Trophoblast cell (in vitro differentiated cells and primary cell): ENCODE measurements at regions not wholly inside any gene's neighbourhood (a gene's known extent, or its start where the extent isn't known, plus 50 kb on each side); places are given as distances from the start of the nearest gene placed in this dataset.
"Not testable (repeated sequence)": the region's sequence is repeated elsewhere in the genome, so short reads cannot be mapped to it uniquely, and the experiment has no call there.

Experiments
- DNase-seq, 2 donors: peaks; one replicate each; pipeline ENCODE4 v3.0.0-alpha.2; 2016
- H2AFZ ChIP-seq: 2 replicates; pipeline ENCODE4 v1.6.1; 2013; ENCODE audit warnings: low read length, moderate library complexity, mild to moderate bottlenecking; ENCODE audit not compliant: insufficient read depth, poor library complexity
- H2AK5ac ChIP-seq: 2 replicates; pipeline ENCODE4 v1.6.1; 2013; ENCODE audit warnings: mild to moderate bottlenecking, low read length
- H2BK120ac ChIP-seq: 2 replicates; pipeline ENCODE4 v1.6.1; 2013; ENCODE audit warnings: low read length, mild to moderate bottlenecking, moderate library complexity; ENCODE audit not compliant: insufficient read depth, poor library complexity
- H2BK12ac ChIP-seq: 2 replicates; pipeline ENCODE4 v1.6.1; 2013; ENCODE audit warnings: mild to moderate bottlenecking, low read length, moderate library complexity
- H2BK5ac ChIP-seq: 2 replicates; pipeline ENCODE4 v1.6.1; 2013; ENCODE audit warnings: low read length, low read depth, moderate library complexity, mild to moderate bottlenecking; ENCODE audit not compliant: poor library complexity
- H3K14ac ChIP-seq: 2 replicates; pipeline ENCODE4 v1.6.1; 2013; ENCODE audit warnings: mild to moderate bottlenecking, low read length
- H3K18ac ChIP-seq: 2 replicates; pipeline ENCODE4 v1.6.1; 2013; ENCODE audit warnings: mild to moderate bottlenecking, low read length
- H3K23ac ChIP-seq: 2 replicates; pipeline ENCODE4 v1.6.1; 2013; ENCODE audit warnings: low read length
- H3K27ac ChIP-seq: 2 replicates; pipeline ENCODE4 v1.5.1; 2013; ENCODE audit warnings: low read depth, mild to moderate bottlenecking, inconsistent platforms, low read length, moderate library complexity
- H3K27me3 ChIP-seq: 2 replicates; pipeline ENCODE4 v1.6.1; 2013; ENCODE audit warnings: inconsistent platforms, mild to moderate bottlenecking, low read length, moderate library complexity; ENCODE audit not compliant: insufficient read depth
- H3K36me3 ChIP-seq, 2 experiments: 1 replicate in 1 of 2; 2 replicates in 1 of 2; pipeline ENCODE4 v1.6.1; 2013; ENCODE audit warnings: low read length in 2 of 2, mild to moderate bottlenecking in 2 of 2, moderate library complexity in 1 of 2; ENCODE audit not compliant: insufficient read depth in 2 of 2, control insufficient read depth in 1 of 2
- H3K4ac ChIP-seq: 2 replicates; pipeline ENCODE4 v1.6.1; 2013; ENCODE audit warnings: low read depth, mild to moderate bottlenecking, low read length, moderate library complexity
- H3K4me1 ChIP-seq, 2 experiments: 1 replicate in 1 of 2; 2 replicates in 1 of 2; pipeline ENCODE4 v1.6.1; 2013; ENCODE audit warnings: low read length in 2 of 2, mild to moderate bottlenecking in 2 of 2, moderate library complexity in 1 of 2; ENCODE audit not compliant: insufficient read depth in 2 of 2, control insufficient read depth in 1 of 2
- H3K4me2 ChIP-seq: 2 replicates; pipeline ENCODE4 v1.6.1; 2013; ENCODE audit warnings: inconsistent platforms, mild to moderate bottlenecking, low read length, moderate library complexity
- H3K4me3 ChIP-seq: 2 replicates; pipeline ENCODE4 v1.5.1; 2013; ENCODE audit warnings: mild to moderate bottlenecking, low read depth, low read length, inconsistent platforms
- H3K79me1 ChIP-seq: one replicate; pipeline ENCODE4 v1.6.1; 2013; ENCODE audit warnings: low read length
- H3K79me2 ChIP-seq: 2 replicates; pipeline ENCODE4 v1.6.1; 2013; ENCODE audit warnings: low read length, mild to moderate bottlenecking; ENCODE audit not compliant: control insufficient read depth, insufficient read depth, poor library complexity
- H3K9ac ChIP-seq: 2 replicates; pipeline ENCODE4 v1.6.1; 2013; ENCODE audit warnings: mild to moderate bottlenecking, low read length
- H3K9me3 ChIP-seq: 2 replicates; pipeline ENCODE4 v1.6.1; 2013; ENCODE audit warnings: low read depth, mild to moderate bottlenecking, control low read depth, inconsistent platforms, low read length; ENCODE audit not compliant: insufficient read depth
- H4K12ac ChIP-seq: 2 replicates; pipeline ENCODE4 v1.6.1; 2013; ENCODE audit warnings: low read depth, mild to moderate bottlenecking, low read length, moderate library complexity
- H4K8ac ChIP-seq: 2 replicates; pipeline ENCODE4 v1.6.1; 2013; ENCODE audit warnings: low read depth, mild to moderate bottlenecking, low read length, moderate library complexity
- H4K91ac ChIP-seq: one replicate; pipeline ENCODE4 v1.6.1; 2013; ENCODE audit warnings: low read depth, mild to moderate bottlenecking, low read length, moderate library complexity
- whole genome bisulfite sequencing: extraction: QIAGEN DNeasy Blood & Tissue Kit; methylation state at CpG from one replicate; pipeline ENCODE4 v1.1.7; 2013; ENCODE audit warnings: missing lambda C conversion rate; ENCODE audit not compliant: insufficient read length, insufficient coverage; ENCODE audit errors: extremely low coverage; 5-methylcytosine and 5-hydroxymethylcytosine counted together

DNA sequence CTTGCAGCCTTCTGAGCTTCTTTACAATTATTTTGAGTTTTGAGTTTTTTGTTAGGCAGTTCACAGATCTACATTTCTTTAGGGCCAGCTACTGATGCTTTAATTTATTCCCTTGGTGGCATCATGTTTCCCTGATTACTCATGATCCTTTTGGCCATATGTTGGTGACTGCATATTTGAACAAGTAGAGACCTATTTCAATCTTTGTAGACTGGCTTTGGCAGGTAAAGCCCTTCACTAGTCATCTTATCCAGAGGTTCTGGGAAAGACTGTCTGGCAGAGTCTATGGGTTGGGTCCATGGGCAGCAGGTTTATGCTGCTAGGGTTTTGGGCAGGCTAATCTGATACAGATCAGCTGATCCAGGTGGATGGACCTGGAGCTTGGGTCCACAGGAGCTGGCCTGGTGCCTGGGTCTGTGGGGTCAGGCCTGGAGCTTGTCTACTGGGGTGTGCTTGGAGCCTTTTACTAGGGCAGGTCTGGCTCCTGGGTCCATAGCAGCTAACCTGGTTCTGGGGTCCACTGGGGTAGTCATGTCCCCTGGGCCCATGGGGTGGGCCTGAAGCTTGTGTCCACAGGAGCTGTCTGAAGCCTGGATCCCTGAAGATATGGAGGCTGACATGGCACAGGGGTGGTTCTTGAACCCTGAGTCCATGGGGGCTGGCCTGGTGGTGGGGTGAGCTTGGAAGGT, 72.7 kb downstream of the GPR85 start:
- Histone ChIP-seq H2AFZ (no peak overlapping the region), H2BK120ac (peak overlapping the region; percentile 43), H3K14ac (no peak overlapping the region), H3K4me2 (no peak overlapping the region), H3K36me3 (no peaks in the 10 kb centered on the region), H4K12ac (no peak overlapping the region), H2BK5ac (peak overlapping the region; percentile 49), H2AK5ac (peak overlapping the region; percentile 97), H3K18ac (no peak overlapping the region), H3K27me3 (no peaks in the 10 kb centered on the region), H4K91ac (peak overlapping the region; percentile 37), H3K9ac (no peak overlapping the region), H3K23ac (no peak overlapping the region), H3K27ac (no peak overlapping the region), H3K9me3 (no peaks in the 10 kb centered on the region), H3K4me1 (no peaks in the 10 kb centered on the region), H3K4ac (peak overlapping the region; percentile 46), H3K4me3 (no peak overlapping the region), H3K79me2 (no peaks in the 10 kb centered on the region), H2BK12ac (peak overlapping the region; percentile 92), H4K8ac (no peak overlapping the region), H3K79me1 (no peaks in the 10 kb centered on the region)
- DNase-seq, result no peak

GRCh38 chr7:113012862-113013261, 73.8 kb downstream of the GPR85 start:
- H2AK5ac ChIP-seq, H4K8ac ChIP-seq, H2BK120ac ChIP-seq, H2AFZ ChIP-seq, H3K79me1 ChIP-seq, H3K4ac ChIP-seq, H3K14ac ChIP-seq, H3K18ac ChIP-seq, H3K23ac ChIP-seq, H3K4me1 ChIP-seq, H3K36me3 ChIP-seq, H3K9ac ChIP-seq, H4K91ac ChIP-seq, H3K4me2 ChIP-seq, H3K9me3 ChIP-seq, DNase-seq, H3K4me3 ChIP-seq, H3K27ac ChIP-seq, H4K12ac ChIP-seq, H2BK12ac ChIP-seq, H2BK5ac ChIP-seq, H3K27me3 ChIP-seq, H3K79me2 ChIP-seq: not testable (repeated sequence)
- no CpG with 5 or more reads among the region's 1 CpG for WGBS

DNA sequence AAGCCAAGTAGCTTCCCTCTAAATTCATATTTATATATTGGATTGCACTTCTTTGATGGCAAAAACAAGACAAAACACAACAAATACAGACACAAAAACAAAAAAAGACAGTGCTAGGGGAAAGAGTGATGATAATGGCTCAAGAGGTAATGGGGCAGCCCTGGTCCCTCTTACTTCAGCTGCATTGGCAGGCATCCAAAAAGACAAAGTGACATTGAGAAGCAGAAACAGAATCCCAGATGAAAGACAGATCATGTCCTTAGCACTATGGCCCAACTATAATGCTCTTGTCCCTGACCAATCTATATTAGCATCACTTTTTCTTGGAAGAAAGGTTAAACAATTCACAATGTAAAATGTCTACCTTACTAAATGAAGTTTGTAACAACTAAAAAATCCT, 76.2 kb downstream of the GPR85 start:
- no peaks in the 10 kb centered on the region for H3K79me1 ChIP-seq
- no peak overlapping the region for H3K23ac ChIP-seq
- no peak overlapping the region for H3K4me3 ChIP-seq
- no peak overlapping the region for H4K12ac ChIP-seq
- no peaks in the 10 kb centered on the region for H3K27me3 ChIP-seq
- no peak overlapping the region for H3K9ac ChIP-seq
- no peak overlapping the region for H2AFZ ChIP-seq
- no peak overlapping the region for H3K4ac ChIP-seq
- H3K79me2 ChIP-seq, result no peaks in the 10 kb centered on the region
- DNase-seq, result no peak
- H3K18ac ChIP-seq, result no peak overlapping the region
- H3K9me3 ChIP-seq, result no peaks in the 10 kb centered on the region
- H2BK12ac ChIP-seq, result no peak overlapping the region
- no peaks in the 10 kb centered on the region for H3K4me1 ChIP-seq
- no peak overlapping the region for H3K4me2 ChIP-seq
- H2AK5ac ChIP-seq, result no peak overlapping the region
- no peak overlapping the region for H3K27ac ChIP-seq
- H2BK120ac ChIP-seq, result no peak overlapping the region
- no peak overlapping the region for H4K91ac ChIP-seq
- H3K36me3 ChIP-seq, result no peaks in the 10 kb centered on the region
- no peak overlapping the region for H3K14ac ChIP-seq
- H4K8ac ChIP-seq, result no peak overlapping the region
- no peak overlapping the region for H2BK5ac ChIP-seq

GRCh38 chr7:113008755-113009154, 77.9 kb downstream of the GPR85 start:
- Histone ChIP-seq H3K79me2 (no peaks in the 10 kb centered on the region), H2BK12ac (no peak overlapping the region), H3K9ac (no peak overlapping the region), H3K14ac (no peak overlapping the region), H2AK5ac (no peak overlapping the region), H2BK120ac (no peak overlapping the region), H3K27ac (no peak overlapping the region), H2AFZ (no peak overlapping the region), H3K36me3 (no peaks in the 10 kb centered on the region), H3K9me3 (no peaks in the 10 kb centered on the region), H3K4ac (no peak overlapping the region), H3K79me1 (no peaks in the 10 kb centered on the region), H4K8ac (no peak overlapping the region), H3K27me3 (no peaks in the 10 kb centered on the region), H3K18ac (no peak overlapping the region), H3K4me3 (no peak overlapping the region), H4K12ac (no peak overlapping the region), H3K4me1 (no peaks in the 10 kb centered on the region), H2BK5ac (no peak overlapping the region), H3K23ac (no peak overlapping the region), H4K91ac (no peak overlapping the region), H3K4me2 (no peak overlapping the region)
- DNase-seq, result no peak
- no CpG with 5 or more reads among the region's 5 CpGs for WGBS
